ENCODE measurements at regions not wholly inside any gene's neighbourhood (a gene's known extent, or its start where the extent isn't known, plus 50 kb on each side); places are given as distances from the start of the nearest gene placed in this dataset.

DNA sequence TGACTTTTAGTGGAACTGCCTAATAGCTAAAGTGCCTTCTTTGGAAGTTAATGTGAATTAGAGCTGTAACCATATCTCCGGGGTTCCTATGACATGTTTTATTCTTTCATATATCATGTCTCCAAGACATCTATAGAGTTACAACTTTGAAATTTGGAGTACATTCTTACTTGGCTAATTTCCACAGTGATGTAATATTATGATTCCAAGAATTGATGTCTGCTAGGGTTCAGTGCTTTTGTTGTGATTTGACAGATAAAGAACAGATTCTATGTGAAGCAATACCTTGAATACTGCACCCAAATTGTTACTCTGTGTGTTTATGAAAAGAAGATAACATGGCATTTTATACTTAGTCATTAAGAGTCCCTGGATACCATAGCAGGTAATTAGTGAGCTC lies 934.3 kb downstream of the NTRK3 start:
- Mint-ChIP-seq H3K27ac (no peak overlapping the region), H3K4me3 (no peak overlapping the region), H3K36me3 (no peaks in the 10 kb centered on the region), H3K4me1 (no peaks in the 10 kb centered on the region), H3K9me3 (peaks cover 3% of the 10 kb centered on the region)
- no peak for DNase-seq (ENCODE audit: low spot score in 2 of 2)
- ATAC-seq: no peak

DNA sequence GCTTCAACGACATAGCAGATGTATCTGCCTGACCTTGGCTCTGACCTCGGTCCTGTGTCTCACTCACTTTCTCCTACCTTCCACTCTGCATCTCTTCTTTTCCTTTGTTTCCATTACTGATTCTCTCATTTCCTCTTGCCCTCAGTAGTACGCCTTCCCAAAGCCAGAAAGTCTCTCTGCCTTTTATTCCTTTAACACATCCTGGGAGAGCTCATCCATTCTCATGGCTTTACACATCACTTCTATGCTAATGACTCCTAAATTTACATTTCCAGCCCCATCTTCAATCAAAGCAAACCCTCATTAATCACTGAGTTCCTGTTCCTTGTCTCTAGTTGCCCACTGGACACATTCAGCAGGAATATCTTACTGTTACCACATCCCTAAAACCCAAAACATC lies 938.6 kb downstream of the NTRK3 start:
- no peak overlapping the region for H3K27ac Mint-ChIP-seq
- H3K36me3 Mint-ChIP-seq: no peaks in the 10 kb centered on the region
- H3K9me3 Mint-ChIP-seq: peaks cover 3% of the 10 kb centered on the region
- no peak for ATAC-seq
- DNase-seq (ENCODE audit: low spot score in 2 of 2): no peak
- H3K4me1 Mint-ChIP-seq: no peaks in the 10 kb centered on the region
- H3K4me3 Mint-ChIP-seq: no peak overlapping the region

DNA sequence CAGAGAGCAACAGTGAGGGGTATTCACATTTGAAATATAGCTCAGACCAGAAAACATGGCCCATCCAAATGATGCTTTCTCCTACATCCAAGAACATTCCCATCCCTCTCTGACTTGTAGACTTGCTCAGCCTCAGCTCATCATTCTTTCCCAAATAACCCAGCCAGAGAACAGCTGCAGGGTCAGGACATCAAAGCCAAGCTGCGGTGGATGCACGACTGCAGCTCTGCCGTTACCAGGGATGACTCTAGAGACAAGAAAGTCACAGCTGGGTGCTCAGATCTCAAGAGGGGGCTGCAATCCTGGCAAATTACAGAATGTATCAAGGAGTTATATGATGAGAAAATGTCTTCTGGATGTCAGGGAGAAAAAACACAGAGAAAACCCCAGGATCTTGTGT lies 944.3 kb downstream of the NTRK3 start:
- Mint-ChIP-seq H3K27ac (no peak overlapping the region), H3K4me3 (no peak overlapping the region), H3K4me1 (no peaks in the 10 kb centered on the region), H3K36me3 (no peaks in the 10 kb centered on the region), H3K9me3 (no peaks in the 10 kb centered on the region)
- DNase-seq (ENCODE audit: low spot score in 2 of 2) (no peak), ATAC-seq (no peak)

DNA sequence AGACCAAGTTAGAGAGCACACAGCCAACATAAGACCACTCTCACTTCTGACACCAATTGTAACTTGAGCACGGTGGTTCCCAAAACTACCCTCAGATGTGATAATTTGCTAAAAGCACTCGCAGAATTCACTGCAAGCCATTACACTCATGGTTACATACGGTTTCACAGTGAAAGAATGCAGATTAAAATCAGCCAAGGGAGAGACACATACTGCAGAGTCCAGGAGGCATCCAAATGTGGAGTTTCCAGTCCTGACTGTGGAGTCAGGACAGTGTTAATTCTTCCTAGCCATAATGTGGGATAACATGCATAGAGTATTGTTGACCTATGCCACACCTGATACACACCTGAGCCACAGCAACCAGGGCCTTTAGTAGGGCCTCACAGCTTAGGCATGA lies 956.4 kb downstream of the NTRK3 start:
- H3K4me3 Mint-ChIP-seq: no peak overlapping the region
- DNase-seq (ENCODE audit: low spot score in 2 of 2): no peak
- H3K4me1 Mint-ChIP-seq: no peaks in the 10 kb centered on the region
- H3K9me3 Mint-ChIP-seq: no peaks in the 10 kb centered on the region
- H3K36me3 Mint-ChIP-seq: no peaks in the 10 kb centered on the region
- peak; percentile 8 for ATAC-seq
- H3K27ac Mint-ChIP-seq: no peak overlapping the region

DNA sequence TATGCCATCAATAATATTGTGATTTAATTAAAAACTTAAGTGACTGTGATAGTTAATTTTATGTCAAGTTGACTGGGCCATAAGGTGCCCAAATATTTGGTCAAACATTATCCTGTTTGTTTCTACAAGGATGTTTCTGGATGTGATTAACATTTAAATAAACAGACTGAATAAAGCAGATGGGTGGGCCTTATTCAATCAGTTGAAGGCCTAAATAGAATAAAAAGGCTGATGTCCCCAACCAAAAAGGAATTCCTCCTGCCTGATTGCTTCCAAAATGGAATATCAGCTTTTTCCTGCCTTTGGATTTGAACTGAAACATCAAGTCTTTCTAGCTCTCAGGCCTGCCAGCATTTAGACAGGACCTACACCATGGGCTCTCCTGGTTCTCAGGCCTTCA lies 961.7 kb downstream of the NTRK3 start:
- no peak overlapping the region for H3K27ac Mint-ChIP-seq
- no peaks in the 10 kb centered on the region for H3K36me3 Mint-ChIP-seq
- ATAC-seq (no peak), DNase-seq (ENCODE audit: low spot score in 2 of 2) (no peak)
- no peak overlapping the region for H3K4me3 Mint-ChIP-seq
- H3K4me1 Mint-ChIP-seq: no peaks in the 10 kb centered on the region
- H3K9me3 Mint-ChIP-seq: no peaks in the 10 kb centered on the region

DNA sequence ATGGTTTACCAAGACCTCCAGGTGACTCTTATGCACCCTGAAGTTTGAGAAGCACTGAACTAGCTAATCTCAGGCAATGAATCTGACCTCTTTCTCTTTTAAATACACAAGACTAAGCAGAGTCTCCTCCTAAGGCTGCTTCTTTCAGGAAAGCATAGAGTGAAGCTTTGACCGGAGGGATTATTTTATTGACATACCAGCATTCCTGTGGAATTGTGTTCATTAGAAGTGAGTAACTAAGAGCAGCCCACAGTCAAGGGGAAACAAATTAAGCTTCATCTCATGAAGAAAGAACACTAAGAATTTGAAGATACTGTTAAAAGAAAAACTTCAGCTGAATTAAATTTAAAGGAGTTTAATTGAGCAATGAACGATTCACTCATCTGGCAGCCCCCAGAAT lies 963.5 kb downstream of the NTRK3 start:
- Mint-ChIP-seq H3K27ac (no peak overlapping the region), H3K36me3 (no peaks in the 10 kb centered on the region), H3K9me3 (no peaks in the 10 kb centered on the region), H3K4me1 (no peaks in the 10 kb centered on the region), H3K4me3 (no peak overlapping the region)
- no peak for DNase-seq (ENCODE audit: low spot score in 2 of 2)
- ATAC-seq: no peak

DNA sequence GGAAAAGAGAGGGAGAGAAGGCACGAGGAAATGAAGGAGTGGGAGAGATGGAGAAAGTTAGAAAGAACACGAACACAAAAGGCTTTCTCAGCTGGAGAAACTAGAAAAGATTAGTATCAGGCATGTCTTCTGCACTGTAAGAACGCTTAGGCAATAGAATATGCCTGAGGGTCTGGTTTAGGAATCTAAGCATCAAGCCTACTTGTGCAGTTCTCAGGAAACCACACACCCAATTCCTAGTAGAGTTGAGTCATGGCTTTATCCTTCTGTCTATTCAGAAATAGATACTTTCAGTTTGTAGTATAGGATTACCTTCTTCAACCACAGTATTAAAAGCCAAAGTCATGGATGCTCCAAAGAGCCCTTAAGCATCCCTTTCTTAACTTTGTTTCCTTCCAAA lies 969.4 kb downstream of the NTRK3 start:
- no peaks in the 10 kb centered on the region for H3K4me1 Mint-ChIP-seq
- no peaks in the 10 kb centered on the region for H3K36me3 Mint-ChIP-seq
- DNase-seq (ENCODE audit: low spot score in 2 of 2) (no peak), ATAC-seq (no peak)
- peaks cover 2% of the 10 kb centered on the region for H3K9me3 Mint-ChIP-seq
- H3K27ac Mint-ChIP-seq: no peak overlapping the region
- no peak overlapping the region for H3K4me3 Mint-ChIP-seq

DNA sequence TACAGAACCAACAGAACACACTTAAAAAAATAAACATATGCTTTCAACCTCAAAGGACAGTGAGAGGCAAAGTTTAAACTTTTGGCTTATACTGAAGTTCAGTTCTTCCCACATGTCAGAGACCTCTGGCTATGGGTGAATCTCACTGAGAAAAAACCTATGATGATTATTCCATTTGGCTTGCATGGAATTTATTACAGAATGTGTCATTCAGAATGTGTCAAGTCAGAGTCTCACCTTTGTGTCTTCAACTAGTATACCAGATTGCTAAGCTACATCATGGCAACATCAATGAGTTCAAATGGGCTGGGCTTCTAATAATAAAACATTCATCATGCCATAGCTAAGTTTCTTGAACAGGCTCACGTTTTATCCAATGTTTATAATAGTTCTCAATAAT lies 987.0 kb downstream of the NTRK3 start:
- peaks cover 6% of the 10 kb centered on the region for H3K9me3 Mint-ChIP-seq
- ATAC-seq (no peak), DNase-seq (ENCODE audit: low spot score in 2 of 2) (no peak)
- no peak overlapping the region for H3K4me3 Mint-ChIP-seq
- no peak overlapping the region for H3K27ac Mint-ChIP-seq
- H3K36me3 Mint-ChIP-seq: no peaks in the 10 kb centered on the region
- no peaks in the 10 kb centered on the region for H3K4me1 Mint-ChIP-seq

DNA sequence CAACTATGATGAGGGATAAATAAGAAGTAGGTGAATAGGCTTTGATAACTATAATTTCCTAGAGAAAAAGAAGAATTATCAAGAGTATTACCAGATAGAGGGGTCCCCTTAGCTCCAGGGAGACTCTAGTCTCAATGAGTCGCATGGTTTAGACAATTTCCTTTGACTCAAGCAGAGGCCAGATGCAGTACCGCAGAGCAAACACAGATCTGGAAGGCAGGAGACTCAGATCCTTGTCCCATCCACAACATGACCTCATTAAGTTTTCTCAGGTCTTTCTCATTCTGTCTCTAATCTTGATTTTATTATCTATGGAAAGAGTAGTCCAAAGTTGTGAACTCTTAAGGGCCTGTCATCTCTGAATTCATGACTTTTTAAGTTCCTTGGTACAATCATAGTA lies 987.9 kb downstream of the NTRK3 start:
- ATAC-seq (no peak), DNase-seq (ENCODE audit: low spot score in 2 of 2) (no peak)
- Mint-ChIP-seq H3K4me1 (no peaks in the 10 kb centered on the region), H3K36me3 (no peaks in the 10 kb centered on the region), H3K4me3 (no peak overlapping the region), H3K27ac (no peak overlapping the region), H3K9me3 (peaks cover 6% of the 10 kb centered on the region)

DNA sequence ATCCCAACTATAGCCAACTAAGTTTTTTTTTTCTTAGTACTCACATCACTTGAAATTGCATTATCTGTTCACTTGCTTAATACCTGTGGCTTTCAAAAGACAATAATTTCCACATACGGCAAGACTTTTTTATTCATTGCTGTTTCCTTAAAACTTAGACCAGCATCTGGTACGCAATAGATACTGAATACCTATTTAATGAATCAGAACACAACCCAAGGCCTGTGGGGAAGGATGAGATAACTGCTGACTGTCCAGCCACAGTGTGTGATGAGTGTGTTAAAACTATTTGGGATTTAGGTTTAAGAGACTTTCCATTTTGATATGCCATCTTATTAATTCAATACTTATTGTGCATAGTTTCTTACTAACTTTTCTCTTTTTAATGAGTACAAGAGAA lies 988.7 kb downstream of the NTRK3 start:
- H3K4me1 Mint-ChIP-seq: no peaks in the 10 kb centered on the region
- H3K9me3 Mint-ChIP-seq: peaks cover 7% of the 10 kb centered on the region
- H3K27ac Mint-ChIP-seq: no peak overlapping the region
- H3K4me3 Mint-ChIP-seq: no peak overlapping the region
- no peaks in the 10 kb centered on the region for H3K36me3 Mint-ChIP-seq
- DNase-seq (ENCODE audit: low spot score in 2 of 2): no peak
- no peak for ATAC-seq

DNA sequence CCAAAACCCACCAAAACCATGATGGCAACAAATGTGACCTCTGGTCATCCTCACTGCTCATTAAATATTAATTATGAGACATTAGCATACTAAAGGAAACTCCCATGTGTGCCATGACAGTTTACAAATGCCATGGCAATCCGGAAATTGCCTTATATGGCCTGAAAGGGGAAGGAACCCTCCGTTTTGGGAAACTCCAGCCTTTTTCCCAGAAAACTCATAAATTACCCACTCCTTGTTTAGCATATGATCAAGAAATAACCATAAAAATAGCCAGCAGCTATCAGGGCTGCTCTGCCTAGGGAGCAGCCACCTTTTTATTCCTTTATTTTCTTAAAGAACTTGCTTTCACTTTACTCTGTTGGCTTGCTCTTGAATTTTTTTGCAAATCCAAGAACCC lies 992.7 kb downstream of the NTRK3 start:
- ATAC-seq (no peak), DNase-seq (ENCODE audit: low spot score in 2 of 2) (no peak)
- Mint-ChIP-seq H3K9me3 (peaks cover 12% of the 10 kb centered on the region), H3K27ac (no peak overlapping the region), H3K4me1 (no peaks in the 10 kb centered on the region), H3K36me3 (no peaks in the 10 kb centered on the region), H3K4me3 (no peak overlapping the region)

DNA sequence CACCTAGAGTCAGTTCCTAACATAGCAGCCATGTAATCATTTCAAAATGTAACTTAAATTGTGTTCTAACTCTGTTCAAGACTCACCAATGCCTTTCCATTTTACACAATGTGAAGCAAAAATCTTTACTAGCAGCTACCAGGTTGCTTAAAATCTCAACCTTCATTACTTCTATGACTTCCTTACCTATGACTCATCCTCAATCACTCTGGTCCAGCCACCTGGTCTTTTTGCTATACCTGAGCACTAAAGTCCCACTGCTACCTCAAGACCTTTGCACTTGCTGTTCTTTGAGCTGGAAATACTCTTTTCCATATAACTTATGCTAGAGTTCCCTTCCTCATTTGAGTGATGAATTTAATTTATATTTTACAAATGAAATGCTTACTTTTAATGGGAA lies 993.2 kb downstream of the NTRK3 start:
- H3K4me3 Mint-ChIP-seq: no peak overlapping the region
- DNase-seq (ENCODE audit: low spot score in 2 of 2) (no peak), ATAC-seq (no peak)
- H3K27ac Mint-ChIP-seq: no peak overlapping the region
- no peaks in the 10 kb centered on the region for H3K4me1 Mint-ChIP-seq
- no peaks in the 10 kb centered on the region for H3K36me3 Mint-ChIP-seq
- H3K9me3 Mint-ChIP-seq: peaks cover 12% of the 10 kb centered on the region

DNA sequence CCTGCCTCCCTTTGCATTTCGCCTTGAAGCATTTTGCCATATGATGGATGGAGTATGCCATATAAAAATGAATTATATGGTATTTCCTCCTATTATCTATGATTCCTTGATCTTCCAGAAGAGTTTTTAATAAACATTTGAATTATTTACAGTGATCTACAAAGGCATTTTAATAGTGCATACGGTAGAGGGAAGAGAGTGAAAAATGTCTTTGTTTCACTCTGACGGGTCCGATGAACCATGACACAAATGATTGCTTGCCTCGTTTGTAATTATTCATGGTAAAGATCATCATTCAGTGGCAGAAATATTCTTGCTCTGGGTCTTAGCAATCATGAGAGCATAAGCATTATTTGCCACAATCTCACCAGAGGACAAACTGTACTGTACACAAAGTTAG lies 1010.9 kb downstream of the NTRK3 start:
- no peak overlapping the region for H3K27ac Mint-ChIP-seq

DNA sequence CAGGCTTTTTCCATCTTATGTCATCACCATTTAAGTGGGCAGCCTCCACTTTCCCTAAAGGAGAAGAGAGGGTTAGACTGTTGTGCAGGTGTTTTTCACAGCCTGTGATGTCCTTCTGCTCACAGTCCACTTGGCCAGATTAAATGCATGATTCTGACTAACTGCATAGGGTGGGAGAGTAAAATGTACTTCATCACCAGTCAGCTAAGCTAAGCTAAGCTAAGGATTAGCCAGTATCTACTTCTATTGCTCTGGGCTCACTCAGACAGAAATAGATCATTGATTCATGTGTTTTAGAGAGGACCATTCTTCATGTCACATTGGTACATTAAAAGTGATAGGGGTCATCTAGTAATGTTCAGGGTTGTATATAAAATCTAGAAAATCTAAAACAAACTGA lies 1013.1 kb downstream of the NTRK3 start:
- no peaks in the 10 kb centered on the region for H3K4me1 Mint-ChIP-seq
- no peak overlapping the region for H3K4me3 Mint-ChIP-seq
- DNase-seq (ENCODE audit: low spot score in 2 of 2) (no peak), ATAC-seq (no peak)
- no peak overlapping the region for H3K27ac Mint-ChIP-seq
- H3K36me3 Mint-ChIP-seq: no peaks in the 10 kb centered on the region
- H3K9me3 Mint-ChIP-seq: no peaks in the 10 kb centered on the region

More for the DNA sequence above, 1010.9 kb downstream of the NTRK3 start:
- DNase-seq (ENCODE audit: low spot score in 2 of 2) (no peak), ATAC-seq (no peak)
- no peak overlapping the region for H3K4me3 Mint-ChIP-seq
- H3K9me3 Mint-ChIP-seq: no peaks in the 10 kb centered on the region
- no peaks in the 10 kb centered on the region for H3K36me3 Mint-ChIP-seq
- no peaks in the 10 kb centered on the region for H3K4me1 Mint-ChIP-seq

DNA sequence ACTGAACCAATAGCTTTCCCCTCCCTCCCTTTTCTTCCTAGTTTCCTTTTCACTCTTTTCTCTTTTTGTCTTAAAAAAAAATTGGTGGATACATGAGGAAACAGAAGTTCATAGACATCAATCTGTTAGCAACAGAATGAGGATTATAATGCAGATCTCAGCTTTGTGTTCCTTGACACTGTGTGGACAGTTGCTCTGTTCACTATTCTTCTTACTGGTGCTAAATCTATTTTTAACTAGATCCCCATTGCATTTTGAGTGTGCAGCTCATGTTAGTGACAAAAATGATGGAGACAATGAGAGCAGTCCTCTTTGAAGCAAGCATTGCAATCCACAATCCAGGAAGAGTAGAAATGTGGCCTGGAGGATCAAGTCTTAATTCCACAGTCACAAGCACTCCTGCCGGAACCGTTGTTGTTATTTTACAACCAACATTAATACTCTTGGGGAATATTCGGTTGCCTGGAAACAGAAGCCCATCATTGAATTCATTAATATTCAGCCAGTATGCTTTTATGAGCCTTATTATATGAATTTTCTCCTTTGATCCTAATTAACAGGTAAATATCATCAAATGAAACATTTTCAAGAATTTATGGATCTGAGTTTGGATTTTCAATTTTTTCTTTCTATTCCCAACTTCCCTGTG lies 1016.8 kb downstream of the NTRK3 start:
- no peak overlapping the region for H3K27ac Mint-ChIP-seq
- ATAC-seq (no peak), DNase-seq (ENCODE audit: low spot score in 2 of 2) (no peak)
- no peak overlapping the region for H3K4me3 Mint-ChIP-seq
- no peaks in the 10 kb centered on the region for H3K4me1 Mint-ChIP-seq
- H3K9me3 Mint-ChIP-seq: no peaks in the 10 kb centered on the region
- no peaks in the 10 kb centered on the region for H3K36me3 Mint-ChIP-seq

DNA sequence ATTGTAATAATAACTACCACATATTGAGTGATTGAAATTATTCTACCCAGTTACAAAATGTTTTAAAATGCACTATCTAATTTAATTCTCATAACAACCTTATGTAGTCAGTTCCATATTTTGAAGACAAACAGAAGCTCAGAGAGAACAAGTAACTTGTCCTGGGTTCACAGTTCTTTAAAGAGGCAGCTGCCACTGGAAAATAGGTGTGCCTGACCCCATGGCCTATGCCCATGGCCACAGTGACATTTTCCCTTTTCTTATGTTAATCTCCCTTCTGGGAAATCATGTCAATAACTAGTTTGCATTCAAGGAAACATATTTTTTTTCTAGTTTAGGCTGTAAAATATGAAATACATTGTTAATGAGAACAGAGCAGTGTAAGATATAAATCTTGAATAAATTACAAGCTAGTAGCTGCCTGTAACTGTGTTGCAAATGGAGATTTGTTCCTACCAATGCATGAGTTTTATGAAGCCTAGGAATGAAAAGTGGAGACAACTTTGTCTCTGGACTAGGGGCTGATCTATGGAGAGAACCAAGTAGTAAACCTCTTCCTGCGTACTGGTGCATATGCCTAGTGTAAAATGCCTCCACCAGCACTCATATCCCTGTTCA lies 1018.0 kb downstream of the NTRK3 start:
- no peak overlapping the region for H3K4me3 Mint-ChIP-seq
- H3K9me3 Mint-ChIP-seq: no peaks in the 10 kb centered on the region
- DNase-seq (ENCODE audit: low spot score in 2 of 2): no peak
- no peak for ATAC-seq
- H3K36me3 Mint-ChIP-seq: no peaks in the 10 kb centered on the region
- no peaks in the 10 kb centered on the region for H3K4me1 Mint-ChIP-seq
- H3K27ac Mint-ChIP-seq: no peak overlapping the region

DNA sequence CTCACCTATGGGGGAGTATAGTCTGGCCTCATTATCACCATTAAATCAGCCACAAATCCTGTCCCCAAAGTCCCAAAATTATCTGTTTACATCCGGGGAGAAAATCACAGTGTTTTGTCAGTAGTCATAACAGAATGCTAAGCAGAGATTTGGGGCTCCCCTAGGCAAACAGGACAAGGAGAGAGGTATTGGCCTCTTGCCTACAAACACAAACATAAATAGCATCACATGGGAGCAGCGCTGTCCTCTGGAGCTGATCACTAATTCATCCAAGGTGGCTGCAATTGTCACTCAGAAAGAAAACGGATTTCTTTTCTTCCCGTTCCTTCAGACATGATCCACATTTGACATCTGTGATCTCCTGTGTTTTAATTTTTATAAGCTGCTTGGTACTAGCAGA lies 1028.1 kb downstream of the NTRK3 start:
- no peak for DNase-seq (ENCODE audit: low spot score in 2 of 2)
- H3K4me1 Mint-ChIP-seq: no peaks in the 10 kb centered on the region
- H3K4me3 Mint-ChIP-seq: no peak overlapping the region
- peaks cover 6% of the 10 kb centered on the region for H3K9me3 Mint-ChIP-seq
- no peak for ATAC-seq
- no peak overlapping the region for H3K27ac Mint-ChIP-seq
- no peaks in the 10 kb centered on the region for H3K36me3 Mint-ChIP-seq
